ENCODE measurements at regions not wholly inside any gene's neighbourhood (a gene's known extent, or its start where the extent isn't known, plus 50 kb on each side); places are given as distances from the start of the nearest gene placed in this dataset.

- Mint-ChIP-seq H3K27ac (no peak overlapping the region), H3K4me1 (ENCODE audit: low read depth) (peaks cover 86% of the 10 kb centered on the region), H3K27me3 (ENCODE audit: insufficient read depth) (no peaks in the 10 kb centered on the region), H3K36me3 (ENCODE audit: low read depth) (peaks cover 65% of the 10 kb centered on the region), H3K4me3 (no peak overlapping the region), H3K9me3 (peaks cover 24% of the 10 kb centered on the region)
- DNase-seq: no peak
- TF ChIP-seq CTCF (IDR thresholded peaks at IDR 0.05): no peak
These were observed 329.7 kb upstream of the RGS6 start for GRCh38 chr14:71602524-71602923.

- TF ChIP-seq CTCF (IDR thresholded peaks at IDR 0.05): no peak
- Mint-ChIP-seq H3K4me3 (no peak overlapping the region), H3K9me3 (peaks cover 24% of the 10 kb centered on the region), H3K4me1 (ENCODE audit: low read depth) (peaks cover 77% of the 10 kb centered on the region), H3K27ac (no peak overlapping the region), H3K27me3 (ENCODE audit: insufficient read depth) (no peaks in the 10 kb centered on the region), H3K36me3 (ENCODE audit: low read depth) (peaks cover 54% of the 10 kb centered on the region)
- no peak for DNase-seq
These were observed 328.0 kb upstream of the RGS6 start for GRCh38 chr14:71604231-71604630.

GRCh38 chr14:71606064-71606463 lies 326.2 kb upstream of the RGS6 start:
- no peak for TF ChIP-seq CTCF (IDR thresholded peaks at IDR 0.05)
- H3K27ac Mint-ChIP-seq: no peak overlapping the region
- peaks cover 36% of the 10 kb centered on the region for H3K36me3 Mint-ChIP-seq (ENCODE audit: low read depth)
- H3K4me3 Mint-ChIP-seq: no peak overlapping the region
- peaks cover 12% of the 10 kb centered on the region for H3K9me3 Mint-ChIP-seq
- H3K27me3 Mint-ChIP-seq (ENCODE audit: insufficient read depth): peaks cover 2% of the 10 kb centered on the region; the same call in 1 of the 2 replicates
- peaks cover 66% of the 10 kb centered on the region for H3K4me1 Mint-ChIP-seq (ENCODE audit: low read depth)
- DNase-seq: no peak

- peaks cover 61% of the 10 kb centered on the region for H3K4me1 Mint-ChIP-seq (ENCODE audit: low read depth)
- H3K9me3 Mint-ChIP-seq: peaks cover 7% of the 10 kb centered on the region
- no peak for DNase-seq
- H3K4me3 Mint-ChIP-seq: no peak overlapping the region
- H3K36me3 Mint-ChIP-seq (ENCODE audit: low read depth): peaks cover 35% of the 10 kb centered on the region
- H3K27ac Mint-ChIP-seq: no peak overlapping the region; the same call in 1 of the 2 replicates
- TF ChIP-seq CTCF (IDR thresholded peaks at IDR 0.05): no peak
- H3K27me3 Mint-ChIP-seq (ENCODE audit: insufficient read depth): peaks cover 2% of the 10 kb centered on the region; the same call in 1 of the 2 replicates
These were observed 325.7 kb upstream of the RGS6 start for GRCh38 chr14:71606575-71606974.

GRCh38 chr14:71607056-71607455 lies 325.2 kb upstream of the RGS6 start:
- H3K27me3 Mint-ChIP-seq (ENCODE audit: insufficient read depth): peaks cover 2% of the 10 kb centered on the region; the same call in 1 of the 2 replicates
- peaks cover 2% of the 10 kb centered on the region for H3K9me3 Mint-ChIP-seq
- DNase-seq: no peak
- H3K27ac Mint-ChIP-seq: peak overlapping the region; percentile 39; the same call in 1 of the 2 replicates
- H3K36me3 Mint-ChIP-seq (ENCODE audit: low read depth): peaks cover 34% of the 10 kb centered on the region
- H3K4me3 Mint-ChIP-seq: no peak overlapping the region
- H3K4me1 Mint-ChIP-seq (ENCODE audit: low read depth): peaks cover 58% of the 10 kb centered on the region
- TF ChIP-seq CTCF (IDR thresholded peaks at IDR 0.05): no peak

GRCh38 chr14:71610149-71610548 lies 322.1 kb upstream of the RGS6 start:
- Mint-ChIP-seq H3K9me3 (no peaks in the 10 kb centered on the region), H3K4me1 (ENCODE audit: low read depth) (peaks cover 55% of the 10 kb centered on the region), H3K36me3 (ENCODE audit: low read depth) (peaks cover 22% of the 10 kb centered on the region), H3K27ac (peak overlapping the region; percentile 52; the same call in 1 of the 2 replicates), H3K4me3 (no peak overlapping the region), H3K27me3 (ENCODE audit: insufficient read depth) (peaks cover 3% of the 10 kb centered on the region)
- DNase-seq: no peak
- TF ChIP-seq CTCF (IDR thresholded peaks at IDR 0.05): no peak
